ENCODE measurements at regions not wholly inside any gene's neighbourhood (a gene's known extent, or its start where the extent isn't known, plus 50 kb on each side); places are given as distances from the start of the nearest gene placed in this dataset.
"Not testable (repeated sequence)": the region's sequence is repeated elsewhere in the genome, so short reads cannot be mapped to it uniquely, and the experiment has no call there.

DNA sequence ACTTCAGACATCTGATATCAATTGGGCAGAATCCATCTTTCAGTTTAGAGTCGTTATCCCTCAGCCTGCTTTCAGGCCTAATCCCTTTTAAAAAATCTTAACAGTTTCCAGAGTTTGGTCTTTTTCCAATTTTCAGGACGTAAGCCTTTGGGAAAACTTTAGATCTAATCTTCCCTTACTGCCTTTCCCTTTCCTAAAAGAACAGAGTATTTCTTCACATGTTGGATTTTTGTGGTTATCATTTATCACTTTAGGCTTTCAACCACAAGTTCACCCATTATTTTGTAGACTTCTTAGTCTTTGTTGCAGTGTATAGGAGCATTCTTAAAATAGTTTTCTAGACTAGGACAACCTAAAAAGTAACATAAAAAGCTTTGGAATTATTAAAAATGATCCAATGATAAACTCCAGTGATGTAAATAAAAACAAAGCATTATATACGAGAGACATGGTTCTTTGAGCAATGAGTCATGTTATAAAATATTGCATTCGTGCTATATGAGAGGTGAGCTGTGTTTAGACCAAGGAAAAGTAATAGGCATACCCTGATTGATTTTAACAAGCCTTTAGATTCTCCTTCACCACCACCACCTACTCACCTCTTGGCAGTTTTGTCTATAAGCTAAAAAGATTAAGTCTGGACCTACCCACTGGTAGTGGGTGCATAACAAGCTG, 90.4 kb upstream of the MCHR2 start:
- DNase-seq, result no peak

DNA sequence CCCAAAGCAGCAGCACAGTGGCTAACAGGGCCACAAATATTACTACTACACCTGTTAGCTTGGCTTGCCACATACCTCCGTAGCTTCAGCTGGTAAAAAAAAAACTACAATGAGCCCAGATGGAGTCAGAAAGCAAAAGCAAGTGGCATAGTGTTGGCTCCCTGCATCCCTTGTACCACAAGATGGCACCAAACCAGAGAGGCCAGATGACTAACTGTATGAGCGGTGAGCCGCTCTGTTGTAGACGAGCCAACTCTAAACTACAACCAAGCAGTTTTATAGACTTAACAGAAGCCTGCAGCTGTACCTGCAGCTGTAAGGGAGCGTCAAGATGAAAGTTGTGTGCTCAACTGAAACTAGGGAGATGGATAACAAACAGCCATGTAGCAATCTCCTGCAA, 84.5 kb upstream of the MCHR2 start:
- no peak for DNase-seq

DNA sequence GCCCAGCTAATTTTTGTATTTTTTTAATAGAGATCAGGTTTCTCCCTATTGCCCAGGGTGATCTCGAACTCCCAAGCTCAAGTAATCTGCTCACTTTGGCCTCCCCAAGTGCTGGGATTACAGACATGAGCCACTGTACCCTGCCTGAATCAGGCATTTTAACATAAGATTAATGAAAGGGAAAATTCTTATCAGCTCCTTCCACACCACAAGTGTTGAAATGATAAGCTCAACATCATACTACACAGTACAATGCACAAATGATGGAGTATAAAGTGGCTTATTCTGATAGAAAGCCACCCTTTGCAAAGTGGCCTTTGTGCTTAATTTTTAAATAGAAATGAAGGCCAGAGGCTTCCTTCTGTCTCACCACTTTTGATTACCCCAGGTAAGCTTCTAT, 71.3 kb upstream of the MCHR2 start:
- DNase-seq, result no peak

GRCh38 chr6:100062621-100063020, 68.6 kb upstream of the MCHR2 start:
- no peak for DNase-seq

DNA sequence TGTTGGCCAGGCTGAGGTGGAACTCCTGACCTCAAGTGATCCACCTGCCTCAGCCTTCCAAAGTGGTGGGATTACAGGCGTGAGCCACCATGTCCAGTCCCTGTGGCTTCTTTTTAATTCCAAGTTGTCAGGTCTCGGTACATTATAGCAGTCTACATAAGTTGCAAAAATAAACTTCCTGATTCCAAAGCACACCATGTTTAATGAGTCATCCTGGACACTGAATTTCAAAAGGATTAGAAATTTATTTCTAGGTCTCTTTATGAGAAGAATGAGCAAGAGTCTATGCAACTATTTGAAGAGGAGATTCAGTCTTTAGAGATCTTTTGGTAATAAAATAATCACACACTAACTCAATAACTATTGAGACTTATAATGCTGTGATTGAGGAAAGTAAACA, 63.9 kb upstream of the MCHR2 start:
- DNase-seq, result no peak

DNA sequence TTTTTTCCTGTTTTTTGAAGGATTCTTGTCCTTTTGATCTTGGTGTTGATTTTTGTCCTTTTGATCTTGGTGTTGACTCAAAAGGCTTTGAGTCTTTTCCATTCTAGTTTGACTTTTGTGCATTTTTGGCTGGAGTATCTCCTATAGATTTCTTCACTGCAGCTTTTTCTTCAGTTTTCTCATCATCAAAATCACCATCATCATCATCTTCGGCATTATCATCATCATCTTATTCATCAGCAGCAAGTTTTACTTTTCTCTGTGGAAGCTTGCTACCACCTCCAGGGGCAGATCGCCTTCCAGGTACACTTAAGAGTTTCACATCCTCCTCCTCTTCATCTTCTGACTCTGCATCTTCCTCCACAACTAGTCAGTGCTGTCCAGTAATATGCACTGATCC, 56.5 kb upstream of the MCHR2 start:
- DNase-seq, result no peak

DNA sequence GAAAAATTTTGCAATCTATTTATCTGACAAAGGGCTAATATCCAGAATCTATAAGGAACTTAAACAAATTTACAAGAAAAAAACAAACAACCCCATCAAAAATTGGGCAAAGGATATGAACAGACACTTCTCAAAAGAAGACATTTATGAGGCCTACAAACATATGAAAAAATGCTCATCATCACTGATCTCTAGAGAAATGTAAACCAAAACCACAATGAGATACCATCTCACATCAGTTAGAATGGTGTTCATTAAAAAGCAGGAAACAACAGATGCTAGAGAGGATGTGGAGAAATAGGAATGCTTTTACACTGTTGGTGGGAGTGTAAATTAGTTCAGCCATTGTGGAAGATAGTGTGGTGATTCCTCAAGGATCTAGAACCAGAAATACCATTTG, 49.9 kb upstream of the MCHR2 start:
- DNase-seq, result not testable (repeated sequence)

All from activated CD8-positive, alpha-beta memory T cell treated with anti-CD3 and anti-CD28 coated beads, Interleukin-2, amount 50 U/mL, for 48 hours (primary cell).